Activated CD8-positive, alpha-beta memory T cell treated with anti-CD3 and anti-CD28 coated beads, Interleukin-2, amount 50 U/mL, for 4 hours (primary cell): ENCODE measurements at regions not wholly inside any gene's neighbourhood (a gene's known extent, or its start where the extent isn't known, plus 50 kb on each side); places are given as distances from the start of the nearest gene placed in this dataset.

Source experiments
- DNase-seq: peaks from one replicate; pipeline ENCODE4 v3.0.0-alpha.2; 2020

DNA sequence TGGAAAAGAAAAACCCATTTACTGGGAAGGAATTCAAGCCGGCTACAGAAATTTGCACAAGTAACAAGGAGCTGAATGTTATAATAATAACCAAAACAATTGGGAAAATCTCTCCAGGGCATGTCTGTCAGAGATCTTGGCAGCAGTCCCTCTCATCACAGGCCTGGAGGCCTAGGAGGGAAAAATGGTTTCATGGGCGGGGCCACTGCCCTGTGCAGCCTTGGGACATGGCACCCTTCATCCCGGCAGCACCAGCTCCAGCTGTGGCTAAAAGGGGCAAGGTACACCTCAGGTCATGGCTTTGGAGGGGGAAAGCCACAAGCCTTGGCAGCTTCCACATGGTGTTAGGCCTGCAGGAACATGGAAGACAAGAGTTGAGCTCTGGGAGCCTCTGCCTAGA is 513.1 kb upstream of the CNKSR2 start:
- DNase-seq: no peak

- DNase-seq: no peak
Measured at GRCh38 chrX:20857746-20858145, 516.5 kb upstream of the CNKSR2 start.

DNA sequence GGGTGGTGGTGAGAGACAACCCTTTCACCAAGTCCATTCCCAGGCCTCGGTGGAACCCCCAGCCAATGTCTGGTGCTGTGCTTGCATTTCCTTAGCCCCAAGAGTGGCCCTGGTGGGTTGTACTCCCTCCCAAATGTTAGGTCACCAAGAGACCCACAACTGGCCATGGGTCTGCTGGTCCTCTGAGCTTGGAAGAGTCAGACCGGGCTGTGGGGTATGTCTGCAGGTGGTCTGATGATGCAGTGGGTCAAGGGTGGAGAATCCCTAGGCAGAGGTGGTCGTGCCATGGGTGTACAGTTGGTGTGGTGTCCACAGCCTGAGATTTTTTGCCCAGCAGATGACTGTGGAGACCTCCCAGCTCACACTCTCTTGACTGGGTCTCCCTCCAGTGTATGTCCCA is 535.7 kb upstream of the CNKSR2 start:
- DNase-seq: no peak

DNA sequence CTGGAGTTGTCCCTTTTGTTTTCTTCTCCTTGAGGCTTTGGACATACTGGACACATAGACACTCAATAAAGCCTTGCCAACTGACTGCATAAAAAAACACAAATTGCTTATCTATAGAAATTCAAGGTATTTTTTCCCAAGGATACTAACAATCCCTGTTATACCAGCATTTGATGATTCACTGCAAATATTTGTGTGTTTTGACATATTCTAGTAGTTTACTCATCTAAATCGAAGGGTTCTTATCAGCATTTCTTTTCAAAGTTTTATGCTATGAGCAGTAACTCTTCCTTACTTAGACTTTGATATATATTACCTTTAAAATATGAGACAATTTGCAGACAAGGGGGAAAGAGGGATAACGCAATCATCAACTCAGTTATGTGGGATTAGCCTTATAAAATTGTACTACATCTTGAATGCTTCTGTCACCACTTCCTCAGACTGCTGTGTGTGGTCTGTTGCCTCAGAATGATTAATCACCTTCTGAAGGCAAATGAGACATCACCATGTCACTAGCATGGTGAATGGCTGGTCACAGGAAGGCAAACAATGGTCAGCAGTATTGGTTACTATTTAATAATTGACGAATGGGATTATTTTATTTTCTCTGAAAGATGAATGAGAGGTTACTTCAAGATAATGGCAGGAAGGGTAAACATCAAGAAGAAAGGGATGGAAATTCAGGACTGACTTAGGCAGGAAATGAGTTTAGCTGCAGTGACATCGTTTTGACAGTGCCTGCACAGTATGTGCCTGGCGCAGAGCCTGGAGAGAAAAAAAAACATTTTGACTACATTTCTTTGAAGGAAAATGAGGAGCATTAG is 544.3 kb upstream of the CNKSR2 start:
- DNase-seq: no peak

DNA sequence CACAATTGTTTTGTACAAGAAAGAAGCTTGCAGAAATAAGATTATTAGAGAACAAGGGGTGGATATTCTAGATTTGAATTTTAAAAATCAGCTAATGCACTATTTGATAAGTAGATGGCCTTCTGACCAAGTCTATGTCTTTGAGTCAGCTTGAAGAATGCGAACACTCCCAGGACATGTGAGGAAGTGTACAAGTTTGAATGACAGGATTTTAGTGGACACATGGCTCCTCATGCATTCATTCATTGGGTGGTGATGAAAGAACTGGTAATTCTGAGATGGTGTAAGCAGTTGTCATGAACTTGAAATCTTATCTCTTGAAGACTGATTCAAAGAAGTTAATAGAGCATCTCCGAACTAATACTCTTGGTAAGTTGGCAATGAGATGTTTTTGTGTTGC is 548.2 kb upstream of the CNKSR2 start:
- DNase-seq: no peak

DNA sequence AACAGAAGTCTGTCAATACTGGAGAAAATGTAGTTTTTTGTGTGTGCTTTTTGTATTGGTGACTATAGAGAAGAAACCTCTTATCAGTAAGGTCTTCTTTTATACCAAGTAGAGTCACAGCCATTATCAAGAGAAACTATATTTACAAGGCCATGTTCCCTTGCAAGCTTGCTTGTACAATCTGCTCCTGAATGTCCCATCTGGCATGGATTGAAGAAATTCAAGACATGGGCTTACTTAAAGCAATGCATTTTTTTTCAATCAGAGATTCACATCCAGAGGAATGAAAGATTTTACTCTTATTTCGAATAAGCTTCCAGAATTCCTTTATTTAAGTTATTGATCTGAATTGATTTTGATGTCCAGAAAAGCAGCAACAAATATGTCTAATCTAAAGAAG is 537.3 kb upstream of the RPS6KA3 start:
- no peak for DNase-seq

GRCh38 chrX:20802036-20802435 is 535.3 kb upstream of the RPS6KA3 start:
- no peak for DNase-seq

DNA sequence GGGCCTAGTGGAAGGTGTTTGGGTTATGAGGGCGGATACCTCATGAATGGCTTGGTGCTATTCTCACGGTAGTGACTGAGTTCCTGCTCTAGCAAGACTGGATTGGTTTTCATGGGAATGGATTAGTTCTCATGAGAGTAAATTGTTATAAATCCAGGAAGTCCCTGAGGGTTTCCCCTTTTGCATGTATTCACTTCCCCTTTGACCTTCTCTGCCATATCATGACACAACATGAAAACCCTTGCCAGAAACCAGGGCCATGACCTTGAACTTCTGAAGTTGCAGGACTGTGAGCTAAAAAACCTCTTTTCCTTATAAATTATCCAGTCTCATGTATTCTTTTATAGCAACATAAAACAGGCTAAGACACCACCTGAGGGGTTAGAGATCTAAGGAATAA is 529.7 kb upstream of the RPS6KA3 start:
- no peak for DNase-seq

DNA sequence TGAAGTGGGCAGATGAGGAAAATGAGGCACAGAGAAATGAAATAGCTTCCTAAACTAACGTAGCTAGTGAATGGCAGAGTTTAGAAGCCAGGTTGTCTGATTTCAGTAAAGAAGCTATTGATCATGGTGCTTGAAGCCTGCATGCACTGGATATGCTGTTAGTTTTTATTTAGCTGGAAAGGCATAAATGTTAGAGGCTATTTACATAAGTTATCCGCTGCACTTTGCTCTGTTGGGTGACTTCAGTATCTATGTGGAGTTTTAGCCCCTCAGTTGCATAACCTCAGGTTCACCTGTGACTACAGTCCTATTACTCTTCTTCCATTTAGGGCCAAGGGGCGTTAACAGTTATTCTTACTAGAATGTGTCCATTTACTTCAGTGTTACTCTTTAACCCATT is 522.4 kb upstream of the RPS6KA3 start:
- no peak for DNase-seq

- DNase-seq: no peak
Measured at GRCh38 chrX:20767346-20767745, 500.6 kb upstream of the RPS6KA3 start.

- no peak for DNase-seq
Measured at GRCh38 chrX:20756585-20756984, 489.9 kb upstream of the RPS6KA3 start.

DNA sequence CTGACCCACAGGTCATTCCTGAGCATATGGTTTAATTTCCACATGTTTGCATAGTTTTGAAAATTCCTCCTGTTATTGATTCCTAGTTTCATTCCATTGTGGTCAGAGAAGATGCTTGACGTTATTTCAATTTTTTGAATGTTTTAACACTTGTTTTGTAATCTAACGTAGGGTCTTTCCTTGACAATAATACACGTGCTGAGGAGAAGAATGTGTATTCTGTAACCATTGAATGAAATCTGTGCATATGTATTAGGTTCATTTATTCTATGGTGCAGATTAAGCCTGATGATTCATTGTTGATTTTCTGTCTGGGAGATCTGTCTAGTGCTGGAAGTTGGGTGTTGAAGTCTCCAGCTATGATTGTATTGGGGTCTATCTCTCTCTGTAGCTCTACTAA is 486.4 kb upstream of the RPS6KA3 start:
- no peak for DNase-seq

- DNase-seq: no peak
Measured at GRCh38 chrX:20746690-20747089, 480.0 kb upstream of the RPS6KA3 start.

- DNase-seq: no peak
Measured at GRCh38 chrX:20743046-20743445, 476.3 kb upstream of the RPS6KA3 start.

GRCh38 chrX:20742106-20742505 is 475.4 kb upstream of the RPS6KA3 start:
- DNase-seq: no peak

DNA sequence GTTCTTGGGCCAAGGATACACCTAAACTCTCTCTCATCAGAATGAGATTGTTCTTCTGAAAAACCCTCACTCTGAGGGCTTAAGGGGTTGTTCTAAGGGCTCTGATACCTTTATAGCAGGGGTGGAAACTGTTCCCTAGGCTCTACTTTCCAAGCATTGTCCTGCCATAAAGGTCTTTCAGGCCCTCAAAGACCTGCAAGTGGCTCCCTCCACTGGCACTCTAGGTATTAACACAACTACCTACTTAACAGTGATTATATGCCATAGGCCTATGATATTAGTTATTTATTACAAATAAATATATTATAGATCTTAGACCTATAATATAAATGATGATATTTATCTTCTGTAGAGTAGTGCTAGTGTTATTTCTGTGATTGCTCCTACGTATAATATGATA is 473.7 kb upstream of the RPS6KA3 start:
- DNase-seq: no peak

DNA sequence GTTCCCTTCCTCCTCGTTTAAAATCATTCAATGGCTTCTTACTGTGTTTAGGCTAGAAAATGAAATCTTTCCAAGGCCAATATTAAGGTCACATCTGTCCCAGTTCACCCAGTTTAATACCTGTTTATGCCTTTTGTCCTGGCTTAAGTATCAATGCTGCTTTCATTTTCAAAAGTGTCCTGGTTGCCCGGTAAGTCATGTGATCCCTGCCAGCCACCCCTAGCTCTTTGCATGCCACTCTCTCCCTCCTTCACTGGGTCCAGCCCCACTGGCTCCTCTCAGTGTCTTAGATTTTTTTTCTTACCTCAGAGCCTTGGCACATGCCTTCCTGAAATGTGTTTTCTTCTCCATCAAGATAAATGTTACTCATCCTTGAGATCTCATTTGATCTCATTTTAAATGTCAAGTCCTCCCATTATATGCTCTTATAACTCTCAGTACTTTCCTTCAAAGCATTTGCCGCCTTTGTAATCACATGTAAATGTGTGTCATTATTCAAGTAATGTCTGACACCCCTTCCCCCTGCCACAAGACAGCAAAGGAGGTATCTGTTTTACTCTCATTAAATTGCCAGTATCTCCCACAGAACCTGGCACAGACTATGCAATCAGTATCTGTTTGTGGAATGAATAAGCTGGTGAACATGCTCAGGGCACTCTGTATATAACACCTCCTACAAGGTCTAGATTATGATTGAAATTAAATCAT is 472.5 kb upstream of the RPS6KA3 start:
- DNase-seq: no peak

DNA sequence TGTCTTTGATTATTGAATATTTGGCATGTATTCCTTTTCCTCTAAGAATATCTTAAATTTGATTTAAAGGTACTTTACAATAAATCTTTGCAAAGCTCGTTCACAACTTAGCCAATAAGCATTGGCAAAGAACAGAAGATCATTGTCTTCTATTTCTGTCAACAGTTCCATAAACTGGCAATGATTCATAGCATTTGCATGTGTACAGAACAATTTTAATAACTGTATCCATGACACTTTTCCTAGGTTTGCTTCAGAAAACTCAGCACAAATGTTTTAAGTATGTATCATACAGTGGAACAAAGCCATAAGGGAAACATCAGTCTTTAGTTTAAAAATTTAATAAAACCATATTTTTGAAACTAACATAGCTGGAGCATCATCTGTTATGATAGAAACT is 462.7 kb upstream of the RPS6KA3 start:
- DNase-seq: no peak

DNA sequence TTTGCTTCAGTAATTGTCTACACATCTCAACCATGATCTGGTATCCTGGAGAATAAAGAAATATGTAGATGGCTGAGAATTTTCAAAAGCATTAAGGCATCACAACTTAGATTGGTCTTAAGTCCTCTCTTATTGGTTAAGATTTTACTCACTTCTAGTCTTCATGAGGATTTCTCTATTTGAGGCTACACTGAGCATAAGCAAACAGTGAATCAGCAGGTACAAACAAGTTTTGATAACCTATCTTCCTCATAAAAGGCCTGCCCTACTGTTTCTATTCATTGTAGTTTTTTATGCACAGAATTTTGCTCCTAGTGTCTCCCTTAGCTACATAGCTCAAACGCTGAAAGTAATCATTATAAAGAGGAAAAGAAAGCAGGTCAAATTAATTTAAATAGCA is 460.7 kb upstream of the RPS6KA3 start:
- DNase-seq: no peak

- no peak for DNase-seq
Measured at GRCh38 chrX:20720954-20721626, 454.4 kb upstream of the RPS6KA3 start.

DNA sequence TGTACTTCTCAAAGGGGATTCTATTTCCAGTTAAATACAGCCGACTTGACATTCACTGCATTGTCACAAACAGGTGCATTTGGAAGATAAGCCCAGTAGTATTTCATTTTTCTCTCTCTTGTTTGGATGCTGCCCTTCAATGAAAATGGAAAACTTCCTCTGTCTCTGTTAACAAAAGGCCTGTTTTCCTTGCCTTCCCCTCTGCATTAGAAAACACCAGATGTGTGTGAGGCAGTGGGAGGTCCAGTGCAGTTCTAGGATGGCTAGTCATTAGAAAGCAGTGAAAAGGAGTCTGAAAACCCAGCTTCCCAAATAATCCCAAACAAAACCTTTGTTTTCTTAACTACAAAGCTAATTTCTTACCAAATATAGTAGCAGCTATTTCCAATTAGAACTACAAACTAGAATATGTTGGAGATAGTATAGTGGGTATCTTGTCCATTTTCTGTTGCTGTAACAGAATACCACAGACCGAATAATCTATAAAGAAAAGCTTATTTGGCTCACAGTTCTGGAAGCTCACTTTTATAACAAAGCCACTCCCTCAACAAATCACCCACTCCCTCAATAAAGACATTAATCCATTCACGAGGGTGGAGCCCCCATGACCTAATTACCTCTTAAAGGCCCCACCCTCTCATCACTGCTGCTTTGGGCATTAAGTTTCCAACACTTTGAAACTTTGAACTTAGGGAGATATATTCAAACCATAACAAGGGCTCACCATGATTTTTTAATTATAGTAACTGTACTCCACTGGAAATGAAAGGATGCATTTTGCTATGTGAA is 452.1 kb upstream of the RPS6KA3 start:
- no peak for DNase-seq

GRCh38 chrX:20715176-20715575 is 448.5 kb upstream of the RPS6KA3 start:
- DNase-seq: no peak

DNA sequence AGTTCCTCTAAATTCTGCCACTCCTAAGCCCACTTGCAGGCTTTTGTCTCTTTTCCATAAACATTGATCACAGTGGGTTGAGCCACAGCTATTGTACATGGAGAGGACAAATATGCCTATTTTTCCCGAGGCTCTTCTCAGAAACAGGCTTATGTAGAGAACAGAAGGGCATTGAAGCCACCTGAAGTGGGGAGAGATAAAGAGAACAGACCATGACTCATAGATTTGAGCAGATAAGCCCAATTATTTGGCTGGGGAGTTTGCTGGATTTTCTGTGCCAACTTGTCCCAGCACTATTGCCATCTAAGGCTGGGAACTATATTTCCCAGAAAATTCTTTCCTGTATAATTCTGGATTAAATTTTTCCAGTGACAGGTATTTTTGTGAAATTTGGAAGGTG is 446.1 kb upstream of the RPS6KA3 start:
- no peak for DNase-seq
